ENCODE measurements at regions not wholly inside any gene's neighbourhood (a gene's known extent, or its start where the extent isn't known, plus 50 kb on each side); places are given as distances from the start of the nearest gene placed in this dataset.

GRCh38 chr4:60173103-60173502, 1027.0 kb upstream of the ADGRL3 start:
- H3K4me3 ChIP-seq (replicated peaks in 1 of 3; ENCODE audit: insufficient read depth in 1 of 3, low read depth in 1 of 3, low read length in 3 of 3) = no peak overlapping the region
- intact Hi-C loops (cut with micrococcal nuclease) = no loop called here
- CTCF ChIA-PET = no interaction called here
- dilution Hi-C loops (cut with MboI; ENCODE audit: extremely low pct_ligation_motif_present, low sequenced_read_pairs) = no loop called here
- no peaks in the 10 kb centered on the region for H3K4me1 ChIP-seq (ENCODE audit: control insufficient read depth, extremely low read depth, insufficient read depth, low read length)
- no peaks in the 10 kb centered on the region for H3K9me1 ChIP-seq (replicated peaks; ENCODE audit: control insufficient read depth, extremely low read depth, insufficient read depth, low read length)
- H2AFZ ChIP-seq (ENCODE audit: low read depth, low read length) = no peak overlapping the region
- no TSS peak for BruUV-seq (replicated peaks)
- TF ChIP-seq POLR2AphosphoS5 (IDR thresholded peaks at IDR 0.05; ENCODE audit: insufficient read depth, low read depth, low read length) (no peak), GATA2 (IDR thresholded peaks at IDR 0.05; ENCODE audit: insufficient read depth, insufficient read length, low read depth, low read length) (no peak), EZH2 (IDR thresholded peaks at IDR 0.05; ENCODE audit: borderline replicate concordance, low read depth, low read length, severe bottlenecking) (no peak), CTCF (IDR thresholded peaks at IDR 0.05; ENCODE audit: extremely low read depth in 1 of 2, insufficient read depth in 1 of 2, low read depth in 1 of 2, low read length in 2 of 2) (no peak), POLR2A (IDR thresholded peaks at IDR 0.05; ENCODE audit: low read depth, low read length) (no peak), MYC (IDR thresholded peaks at IDR 0.05; ENCODE audit: low read depth, low read length) (no peak), MAX (IDR thresholded peaks at IDR 0.05; ENCODE audit: insufficient read depth, insufficient read length) (no peak), JUN (IDR thresholded peaks at IDR 0.05; ENCODE audit: borderline replicate concordance, insufficient read depth, insufficient read length, low read depth) (no peak), FOS (IDR thresholded peaks at IDR 0.05; ENCODE audit: borderline replicate concordance, insufficient read depth, low read length) (no peak)
- no peaks in the 10 kb centered on the region for H4K20me1 ChIP-seq (replicated peaks; ENCODE audit: control insufficient read depth, extremely low read depth, insufficient read depth, low read length)
- no peaks in the 10 kb centered on the region for H3K36me3 ChIP-seq (ENCODE audit: control insufficient read depth in 2 of 2, extremely low read depth in 1 of 2, insufficient read depth in 2 of 2, low read length in 2 of 2)
- peaks cover 5% of the 10 kb centered on the region for H3K9me3 ChIP-seq (replicated peaks; ENCODE audit: control insufficient read depth, insufficient read depth, low read length)
- FAIRE-seq = no peak
- H3K27me3 ChIP-seq (ENCODE audit: control insufficient read depth in 2 of 2, insufficient read depth in 2 of 2, low read length in 2 of 2) = no peaks in the 10 kb centered on the region
- POLR2A ChIA-PET = no interaction called here
- H3K79me2 ChIP-seq (ENCODE audit: control insufficient read depth, insufficient read depth, low read length) = no peaks in the 10 kb centered on the region
- DNase-seq (ENCODE audit: low read depth, low spot score) = no peak
- no peak overlapping the region for H3K9ac ChIP-seq (replicated peaks; ENCODE audit: extremely low read depth, insufficient read depth, low read length)
- no peak overlapping the region for H3K4me2 ChIP-seq (ENCODE audit: insufficient read depth, low read length)
- no peak overlapping the region for H3K27ac ChIP-seq (ENCODE audit: insufficient read depth, low read depth, low read length)
